ENCODE measurements at regions not wholly inside any gene's neighbourhood (a gene's known extent, or its start where the extent isn't known, plus 50 kb on each side); places are given as distances from the start of the nearest gene placed in this dataset.
"Not testable (repeated sequence)": the region's sequence is repeated elsewhere in the genome, so short reads cannot be mapped to it uniquely, and the experiment has no call there.

DNA sequence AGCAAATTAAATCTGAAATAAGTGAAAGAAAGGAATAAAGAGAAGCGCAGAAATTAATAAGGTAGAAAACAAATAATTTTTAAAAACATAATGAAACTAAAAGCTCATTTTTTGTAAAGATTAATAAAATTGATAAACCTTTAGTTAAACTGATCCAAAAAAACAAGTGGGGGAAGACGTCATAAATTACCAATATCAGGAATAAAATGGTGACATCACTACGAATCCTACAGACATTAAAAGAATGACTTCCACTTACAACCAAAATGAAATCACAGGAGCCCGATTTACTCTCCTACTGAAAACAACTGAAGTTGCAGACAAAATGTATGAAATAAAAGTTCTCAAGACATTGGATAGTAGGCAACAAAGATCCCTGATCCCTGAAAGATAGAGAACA is 68.1 kb upstream of the IFFO2 start:
- H3K4me1 Mint-ChIP-seq (ENCODE audit: low read depth, unreplicated experiment): no peaks in the 10 kb centered on the region
- no TSS peak for BruUV-seq (replicated peaks)
- CTCF ChIA-PET: no interaction called here
- DNase-seq: no peak
- H3K27me3 Mint-ChIP-seq (ENCODE audit: unreplicated experiment): no peaks in the 10 kb centered on the region
- H3K9me3 Mint-ChIP-seq (ENCODE audit: low read depth, unreplicated experiment): no peaks in the 10 kb centered on the region
- H3K36me3 Mint-ChIP-seq (ENCODE audit: insufficient read depth, unreplicated experiment): no peaks in the 10 kb centered on the region
- H3K4me3 Mint-ChIP-seq (ENCODE audit: low read depth, unreplicated experiment): no peak overlapping the region
- TF ChIP-seq CTCF (IDR thresholded peaks at IDR 0.05; ENCODE audit: unreplicated experiment): no peak
- intact Hi-C loops (cut with micrococcal nuclease; ENCODE audit: unreplicated experiment): no loop called here
- no peak overlapping the region for H3K27ac Mint-ChIP-seq (ENCODE audit: unreplicated experiment)

DNA sequence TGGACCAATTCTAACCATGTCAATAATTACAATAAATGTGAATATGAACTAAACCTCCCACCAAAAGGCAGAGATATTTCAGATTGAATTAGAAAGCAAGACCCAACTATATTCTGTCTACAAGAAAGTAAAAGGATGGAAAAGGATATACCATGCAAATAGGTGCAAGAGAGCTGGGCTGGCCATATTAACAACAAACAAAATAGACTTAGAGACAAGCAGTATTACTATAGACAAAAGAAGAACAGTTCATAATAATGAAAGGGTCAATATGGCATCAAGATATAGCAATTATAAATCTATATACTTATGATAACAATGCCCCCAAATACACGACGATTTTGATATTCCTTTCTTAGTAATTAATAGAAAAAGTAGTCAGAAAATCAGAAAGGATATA is 67.3 kb upstream of the IFFO2 start:
- BruUV-seq (replicated peaks): no TSS peak
- Mint-ChIP-seq H3K4me3 (ENCODE audit: low read depth, unreplicated experiment) (no peak overlapping the region), H3K36me3 (ENCODE audit: insufficient read depth, unreplicated experiment) (no peaks in the 10 kb centered on the region), H3K4me1 (ENCODE audit: low read depth, unreplicated experiment) (no peaks in the 10 kb centered on the region), H3K27me3 (ENCODE audit: unreplicated experiment) (no peaks in the 10 kb centered on the region), H3K9me3 (ENCODE audit: low read depth, unreplicated experiment) (no peaks in the 10 kb centered on the region), H3K27ac (ENCODE audit: unreplicated experiment) (no peak overlapping the region)
- intact Hi-C loops (cut with micrococcal nuclease; ENCODE audit: unreplicated experiment): no loop called here
- CTCF ChIA-PET: no interaction called here
- DNase-seq: no peak
- no peak for TF ChIP-seq CTCF (IDR thresholded peaks at IDR 0.05; ENCODE audit: unreplicated experiment)

DNA sequence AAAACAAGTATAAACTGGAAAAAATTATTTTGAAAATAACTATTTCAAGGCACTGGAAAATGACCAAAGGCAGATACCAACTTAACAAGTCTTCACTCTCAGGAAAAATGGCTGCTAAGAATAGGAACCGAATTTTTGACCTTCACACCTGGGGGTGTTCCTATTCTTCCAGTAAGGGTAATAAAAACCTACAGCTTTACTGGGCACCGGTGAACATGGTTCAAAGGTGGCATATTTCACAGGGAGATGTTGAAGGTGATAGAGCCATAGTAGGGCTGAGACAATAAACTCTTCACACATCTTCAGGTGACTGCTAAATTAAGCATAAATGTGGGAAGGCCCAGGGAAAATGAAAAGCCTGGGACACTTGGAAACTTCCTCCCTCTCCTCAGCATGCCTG is 65.4 kb upstream of the IFFO2 start:
- BruUV-seq (replicated peaks): no TSS peak
- H3K4me1 Mint-ChIP-seq (ENCODE audit: low read depth, unreplicated experiment): no peaks in the 10 kb centered on the region
- H3K9me3 Mint-ChIP-seq (ENCODE audit: low read depth, unreplicated experiment): no peaks in the 10 kb centered on the region
- TF ChIP-seq CTCF (IDR thresholded peaks at IDR 0.05; ENCODE audit: unreplicated experiment): no peak
- no peaks in the 10 kb centered on the region for H3K27me3 Mint-ChIP-seq (ENCODE audit: unreplicated experiment)
- H3K36me3 Mint-ChIP-seq (ENCODE audit: insufficient read depth, unreplicated experiment): no peaks in the 10 kb centered on the region
- DNase-seq: no peak
- intact Hi-C loops (cut with micrococcal nuclease; ENCODE audit: unreplicated experiment): no loop called here
- H3K27ac Mint-ChIP-seq (ENCODE audit: unreplicated experiment): no peak overlapping the region
- CTCF ChIA-PET: no interaction called here
- H3K4me3 Mint-ChIP-seq (ENCODE audit: low read depth, unreplicated experiment): no peak overlapping the region

DNA sequence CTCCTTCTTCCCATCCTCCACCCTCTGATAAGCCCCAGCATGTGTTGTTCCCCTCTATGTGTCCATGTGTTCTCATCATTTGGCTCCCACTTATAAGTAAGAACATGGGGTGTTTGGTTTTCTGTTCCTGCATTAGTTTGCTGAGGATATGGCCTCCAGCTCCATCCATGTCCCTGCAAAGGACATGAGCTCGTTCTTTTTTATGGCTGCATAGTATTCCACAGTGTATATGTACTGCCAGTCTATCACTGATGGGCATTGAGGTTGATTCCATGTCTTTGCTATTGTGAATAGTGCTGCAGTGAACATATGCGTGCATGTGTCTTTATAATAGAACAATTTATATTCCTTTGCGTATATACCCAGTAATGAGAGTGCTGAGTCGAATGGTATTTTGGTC is 62.8 kb upstream of the IFFO2 start:
- intact Hi-C loops (cut with micrococcal nuclease; ENCODE audit: unreplicated experiment); H3K4me3 Mint-ChIP-seq (ENCODE audit: low read depth, unreplicated experiment); CTCF ChIA-PET; DNase-seq; H3K27ac Mint-ChIP-seq (ENCODE audit: unreplicated experiment); H3K4me1 Mint-ChIP-seq (ENCODE audit: low read depth, unreplicated experiment); H3K36me3 Mint-ChIP-seq (ENCODE audit: insufficient read depth, unreplicated experiment); H3K9me3 Mint-ChIP-seq (ENCODE audit: low read depth, unreplicated experiment); BruUV-seq (replicated peaks); H3K27me3 Mint-ChIP-seq (ENCODE audit: unreplicated experiment): not testable (repeated sequence)

- H3K27me3 Mint-ChIP-seq (ENCODE audit: unreplicated experiment): no peaks in the 10 kb centered on the region
- intact Hi-C loops (cut with micrococcal nuclease; ENCODE audit: unreplicated experiment): no loop called here
- H3K27ac Mint-ChIP-seq (ENCODE audit: unreplicated experiment): no peak overlapping the region
- H3K4me3 Mint-ChIP-seq (ENCODE audit: low read depth, unreplicated experiment): no peak overlapping the region
- DNase-seq: no peak
- H3K9me3 Mint-ChIP-seq (ENCODE audit: low read depth, unreplicated experiment): no peaks in the 10 kb centered on the region
- BruUV-seq (replicated peaks): no TSS peak
- CTCF ChIA-PET: interaction anchor here (0.9 kb wide), 1 partner anchor 68 kb away, joined by 3 read pairs; no protein-coding TSS in a partner anchor
- no peak for TF ChIP-seq CTCF (IDR thresholded peaks at IDR 0.05; ENCODE audit: unreplicated experiment)
- H3K36me3 Mint-ChIP-seq (ENCODE audit: insufficient read depth, unreplicated experiment): peaks cover 12% of the 10 kb centered on the region
- H3K4me1 Mint-ChIP-seq (ENCODE audit: low read depth, unreplicated experiment): peaks cover 45% of the 10 kb centered on the region
Observed at GRCh38 chr1:19015476-19015875, 59.0 kb upstream of the IFFO2 start.

Data from Calu3 (cell line).